Pancreas (tissue), 10 donors: ENCODE measurements at regions not wholly inside any gene's neighbourhood (a gene's known extent, or its start where the extent isn't known, plus 50 kb on each side); places are given as distances from the start of the nearest gene placed in this dataset.

Source experiments
- ATAC-seq, 4 donors: fragments of 200-7000 bp; cut with Tn5 transposase; one replicate each; pipeline versions ENCODE4 v1.8.0 to v1.9.1; 2020; ENCODE audit warnings: mild to moderate bottlenecking in 4 of 4, moderate library complexity in 4 of 4
- DNase-seq, 6 donors: peaks; one replicate each; pipeline ENCODE4 v3.0.0-alpha.2; 2020
- FAIRE-seq: peaks from 2 replicates; lab custom pipeline; 2012; peaks lifted over from hg19 to GRCh38; lab: Jason Lieb, UNC
- H3K27ac ChIP-seq, 4 donors: fragments of 200-600 bp; sonication (generic); 1 replicate in 3 of 4; 2 replicates in 1 of 4; pipeline versions ENCODE4 v1.5.0 to v1.8.0; 2020
- H3K27me3 ChIP-seq, 4 donors: fragments of 200-600 bp; one replicate each; pipeline ENCODE4 v1.8.0; 2021
- H3K36me3 ChIP-seq, 3 donors: fragments of 200-600 bp; sonication (generic) in 1 of 3; one replicate each; pipeline versions ENCODE4 v1.5.0 to v1.8.0; 2020 to 2021
- H3K4me1 ChIP-seq, 3 donors: fragments of 200-600 bp; one replicate each; pipeline ENCODE4 v1.8.0; 2021
- H3K4me3 ChIP-seq, 4 donors: fragments of 200-600 bp; sonication (generic) in 2 of 4; one replicate each; pipeline versions ENCODE4 v1.5.0 to v1.8.0; 2020 to 2021
- H3K9me3 ChIP-seq, 4 donors: fragments of 200-600 bp; one replicate each; pipeline ENCODE4 v1.8.0; 2021
- CTCF ChIP-seq, 4 donors: fragments of 200-600 bp; sonication (generic) in 3 of 4; IDR thresholded peaks; one replicate each; pipeline versions ENCODE4 v1.5.0 to v1.8.0; 2021; ENCODE audit warnings: antibody characterized with exemption in 4 of 4
- WGBS, 2 donors: extraction: QIAGEN DNeasy Blood & Tissue Kit; methylation state at CpG; one replicate each; pipeline ENCODE4 v1.1.7; 2013; 5-methylcytosine and 5-hydroxymethylcytosine counted together
- intact Hi-C, 3 donors: fragments of 100-400 bp; cut with DNase I; formaldehyde crosslinking; loops; one replicate each; pipeline versions ENCODE4 v1.11.1 to v1.14.2; 2022
- donor health status: healthy with polysubstance abuse.
- donor health status: DM: no; HTN: no; CAD: no; lungs with moderate emphysema.
- donor health status: DM: no; HTN: no; CAD: no.
- donor health status: control.
- donor health status: control.
- donor health status: Bipolar disorder and iron deficiency.
- donor health status: DM: yes; HTN: yes; CAD: no.
- donor health status: DM: no; HTN: no; CAD: no.
- donor health status: DM: no; HTN: no; CAD: no.
- donor health status: DM: yes; HTN: yes; CAD: no.

DNA sequence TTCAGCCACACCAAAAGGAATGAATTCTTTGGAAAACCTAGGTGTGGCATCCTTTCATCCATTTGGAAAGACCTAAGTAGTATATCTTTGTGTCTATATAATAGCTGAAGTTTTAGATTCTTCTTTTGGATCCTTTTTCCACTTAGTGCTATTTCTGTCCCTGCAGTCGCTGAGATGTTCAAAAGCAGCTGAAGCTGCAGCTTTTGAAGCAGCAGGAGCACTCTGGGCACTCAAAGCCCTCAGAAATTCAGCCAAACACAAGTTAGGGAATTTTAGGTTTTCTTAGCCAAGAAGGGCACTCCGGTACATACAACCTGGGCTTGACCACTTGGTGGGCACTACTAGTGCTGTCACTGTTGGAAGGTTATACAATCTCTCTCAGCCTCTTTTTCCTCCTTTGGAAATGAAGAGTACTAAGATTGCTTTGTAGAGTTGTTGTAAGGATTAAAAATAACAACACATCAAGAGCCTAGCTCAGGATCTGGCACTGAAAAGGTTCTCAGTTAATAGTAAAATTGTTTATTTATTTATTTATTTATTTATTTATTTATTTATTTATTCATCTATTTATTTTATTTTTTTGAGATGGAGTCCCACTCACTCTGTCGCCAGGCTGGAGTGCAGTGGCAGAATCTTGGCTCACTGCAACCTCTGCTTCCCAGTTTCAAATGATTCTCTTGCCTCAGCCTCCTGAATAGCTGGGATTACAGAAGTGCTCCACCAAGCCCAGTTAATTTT is 71.9 kb upstream of the SLC22A16 start:
- FAIRE-seq, result no peak
- Histone ChIP-seq H3K27ac (no peak overlapping the region), H3K36me3 (no peaks in the 10 kb centered on the region), H3K9me3 (no peaks in the 10 kb centered on the region), H3K4me3 (no peak overlapping the region), H3K27me3 (no peaks in the 10 kb centered on the region), H3K4me1 (no peaks in the 10 kb centered on the region)
- no peak for TF ChIP-seq CTCF (IDR thresholded peaks at IDR 0.05)
- no peak for DNase-seq
- intact Hi-C loops, result no loop called here
- 63 to 72% methylated on average over 3 of the region's 3 CpGs for WGBS, 2 donors
- no peak for ATAC-seq

- Histone ChIP-seq H3K4me1 (no peaks in the 10 kb centered on the region), H3K4me3 (no peak overlapping the region), H3K36me3 (no peaks in the 10 kb centered on the region), H3K9me3 (no peaks in the 10 kb centered on the region), H3K27ac (no peak overlapping the region), H3K27me3 (no peaks in the 10 kb centered on the region)
- TF ChIP-seq CTCF (IDR thresholded peaks at IDR 0.05), result no peak
- intact Hi-C loops, result no loop called here
- ATAC-seq (no peak), DNase-seq (no peak), FAIRE-seq (no peak)
- 58 to 62% methylated on average over 1 of the region's 1 CpG for WGBS, 2 donors
Observed at GRCh38 chr6:110547266-110547964, 71.0 kb upstream of the SLC22A16 start.

GRCh38 chr6:110545081-110545872 is 68.9 kb upstream of the SLC22A16 start:
- no peaks in the 10 kb centered on the region for H3K36me3 ChIP-seq
- H3K4me1 ChIP-seq, result no peaks in the 10 kb centered on the region
- H3K27ac ChIP-seq, result no peak overlapping the region
- H3K9me3 ChIP-seq, result no peaks in the 10 kb centered on the region
- TF ChIP-seq CTCF (IDR thresholded peaks at IDR 0.05), result no peak
- DNase-seq (no peak), ATAC-seq (no peak), FAIRE-seq (no peak)
- no peaks in the 10 kb centered on the region for H3K27me3 ChIP-seq
- 71 to 77% methylated on average over 11 of the region's 11 CpGs for WGBS, 2 donors
- H3K4me3 ChIP-seq, result no peak overlapping the region
- intact Hi-C loops, result no loop called here

DNA sequence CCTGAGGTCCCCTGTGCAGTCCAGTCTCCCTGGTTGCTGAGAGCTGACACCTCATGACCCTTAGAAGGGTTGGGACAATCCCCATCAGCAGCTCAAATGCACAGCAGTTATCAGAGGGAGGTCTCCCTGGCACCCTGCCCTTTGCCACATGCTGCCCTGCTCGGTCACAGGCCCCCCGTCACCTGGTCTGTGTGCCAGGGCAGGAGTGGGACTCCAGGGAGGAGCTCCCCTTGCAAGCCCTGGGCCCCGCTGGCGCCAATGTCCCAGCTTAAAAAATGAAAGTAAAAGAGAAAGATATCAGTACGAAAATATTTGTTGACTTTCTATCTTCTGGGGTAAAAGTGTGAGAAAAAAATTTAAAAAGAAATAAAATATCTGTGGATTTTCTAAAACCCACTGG is 68.1 kb upstream of the SLC22A16 start:
- no peak overlapping the region for H3K27ac ChIP-seq
- no peaks in the 10 kb centered on the region for H3K36me3 ChIP-seq
- DNase-seq, result no peak
- TF ChIP-seq CTCF (IDR thresholded peaks at IDR 0.05), result no peak
- WGBS, 2 donors, result 76 to 87% methylated on average over 5 of the region's 5 CpGs
- no peaks in the 10 kb centered on the region for H3K27me3 ChIP-seq
- H3K9me3 ChIP-seq, result no peaks in the 10 kb centered on the region
- no peaks in the 10 kb centered on the region for H3K4me1 ChIP-seq
- ATAC-seq, result no peak
- no peak for FAIRE-seq
- intact Hi-C loops, result no loop called here
- no peak overlapping the region for H3K4me3 ChIP-seq
